ENCODE measurements at regions not wholly inside any gene's neighbourhood (a gene's known extent, or its start where the extent isn't known, plus 50 kb on each side); places are given as distances from the start of the nearest gene placed in this dataset.

DNA sequence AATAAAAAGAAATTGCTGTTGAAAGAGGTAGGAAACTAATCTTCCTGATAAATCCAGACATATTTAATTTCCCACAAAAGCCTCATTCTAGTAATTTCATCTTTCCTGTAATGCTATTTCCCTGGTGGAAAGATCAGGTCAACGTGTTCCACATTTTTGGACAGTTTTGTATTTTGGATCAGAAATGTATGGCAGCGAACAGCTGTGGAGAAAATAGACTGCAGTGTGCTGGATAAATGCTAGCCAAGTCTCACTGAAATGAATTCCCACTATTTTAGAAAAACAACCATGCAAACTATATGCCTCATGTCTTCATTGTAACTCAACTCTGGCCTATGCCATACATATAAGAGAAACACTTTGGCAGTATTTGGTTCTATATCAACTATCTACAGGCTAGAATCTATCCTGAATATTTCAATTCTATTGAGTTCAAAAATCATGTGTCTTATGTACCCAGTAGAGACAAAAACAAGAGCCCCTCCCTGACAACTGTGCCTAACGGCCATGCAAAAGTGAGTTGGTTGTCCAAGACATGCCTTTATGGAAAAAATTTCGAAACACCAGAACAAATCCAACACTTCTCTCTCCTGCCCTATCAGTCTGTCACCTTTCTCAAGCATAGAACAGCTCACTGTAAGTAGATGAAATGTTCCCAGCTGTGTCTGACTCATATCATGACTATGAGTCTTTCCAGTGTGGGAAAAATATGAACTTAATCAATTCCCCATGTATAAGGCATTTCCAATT is 191.3 kb upstream of the NREP start:
- no peaks in the 10 kb centered on the region for H3K9me3 ChIP-seq (ENCODE audit: low read length)
- no TSS peak for BruUV-seq (replicated peaks)
- no peak for DNase-seq (ENCODE audit: low spot score)
- no peaks in the 10 kb centered on the region for H3K9me2 ChIP-seq (ENCODE audit: insufficient read depth, low read length)
- no peak overlapping the region for H3K27ac ChIP-seq (ENCODE audit: low read depth, low read length, poor library complexity, severe bottlenecking)
- H2AFZ ChIP-seq (ENCODE audit: low read length) = no peak overlapping the region
- no peaks in the 10 kb centered on the region for H3K36me3 ChIP-seq (ENCODE audit: insufficient read depth, low read length)
- ChIA-PET POLR2A (no interaction called here), CTCF (ENCODE audit: unreplicated experiment) (no interaction called here)
- H4K20me1 ChIP-seq (ENCODE audit: insufficient read depth, low read length) = no peaks in the 10 kb centered on the region
- H3K79me2 ChIP-seq (ENCODE audit: insufficient read depth, low read depth, low read length) = no peaks in the 10 kb centered on the region
- no peak overlapping the region for H3K4me2 ChIP-seq (ENCODE audit: low read length)
- TF ChIP-seq, protein P1, sequence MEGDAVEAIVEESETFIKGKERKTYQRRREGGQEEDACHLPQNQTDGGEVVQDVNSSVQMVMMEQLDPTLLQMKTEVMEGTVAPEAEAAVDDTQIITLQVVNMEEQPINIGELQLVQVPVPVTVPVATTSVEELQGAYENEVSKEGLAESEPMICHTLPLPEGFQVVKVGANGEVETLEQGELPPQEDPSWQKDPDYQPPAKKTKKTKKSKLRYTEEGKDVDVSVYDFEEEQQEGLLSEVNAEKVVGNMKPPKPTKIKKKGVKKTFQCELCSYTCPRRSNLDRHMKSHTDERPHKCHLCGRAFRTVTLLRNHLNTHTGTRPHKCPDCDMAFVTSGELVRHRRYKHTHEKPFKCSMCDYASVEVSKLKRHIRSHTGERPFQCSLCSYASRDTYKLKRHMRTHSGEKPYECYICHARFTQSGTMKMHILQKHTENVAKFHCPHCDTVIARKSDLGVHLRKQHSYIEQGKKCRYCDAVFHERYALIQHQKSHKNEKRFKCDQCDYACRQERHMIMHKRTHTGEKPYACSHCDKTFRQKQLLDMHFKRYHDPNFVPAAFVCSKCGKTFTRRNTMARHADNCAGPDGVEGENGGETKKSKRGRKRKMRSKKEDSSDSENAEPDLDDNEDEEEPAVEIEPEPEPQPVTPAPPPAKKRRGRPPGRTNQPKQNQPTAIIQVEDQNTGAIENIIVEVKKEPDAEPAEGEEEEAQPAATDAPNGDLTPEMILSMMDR (conservative IDR thresholded peaks at IDR 0.05; ENCODE audit: low read length) = no peak
- TF ChIP-seq EZH2phosphoT487 (IDR thresholded peaks at IDR 0.05; ENCODE audit: borderline replicate concordance, low read depth, low read length) = no peak
- H3K4me3 ChIP-seq (ENCODE audit: low read depth, low read length, poor library complexity, severe bottlenecking) = no peak overlapping the region
- intact Hi-C loops (cut with micrococcal nuclease; ENCODE audit: unreplicated experiment) = no loop called here
- no peaks in the 10 kb centered on the region for H3K4me1 ChIP-seq (ENCODE audit: insufficient read depth, low read length, poor library complexity, severe bottlenecking)

DNA sequence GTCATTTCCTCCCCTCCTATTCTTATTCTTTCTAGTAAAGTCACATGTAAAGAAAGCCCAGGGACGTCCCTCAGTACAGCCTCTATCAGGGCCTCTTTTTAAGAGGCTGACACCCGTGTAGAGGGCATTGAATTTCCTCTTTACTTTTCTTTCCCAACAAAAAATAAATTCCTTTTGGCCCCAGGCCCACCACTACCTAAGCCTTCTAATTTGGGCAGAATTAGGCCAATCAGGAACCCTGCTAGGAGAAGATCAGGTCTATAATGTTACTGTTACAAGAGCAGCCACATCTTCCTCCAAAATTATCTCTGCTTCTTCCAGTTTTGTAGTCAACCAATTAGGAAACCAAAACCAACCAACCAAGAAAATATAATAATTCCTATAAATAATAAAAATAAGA is 189.6 kb upstream of the NREP start:
- POLR2A ChIA-PET = no interaction called here
- Histone ChIP-seq H3K36me3 (ENCODE audit: insufficient read depth, low read length) (no peaks in the 10 kb centered on the region), H3K4me3 (ENCODE audit: low read depth, low read length, poor library complexity, severe bottlenecking) (no peak overlapping the region), H3K27ac (ENCODE audit: low read depth, low read length, poor library complexity, severe bottlenecking) (no peak overlapping the region), H3K9me3 (ENCODE audit: low read length) (no peaks in the 10 kb centered on the region), H3K79me2 (ENCODE audit: insufficient read depth, low read depth, low read length) (no peaks in the 10 kb centered on the region), H3K9me2 (ENCODE audit: insufficient read depth, low read length) (no peaks in the 10 kb centered on the region), H3K4me2 (ENCODE audit: low read length) (no peak overlapping the region), H2AFZ (ENCODE audit: low read length) (no peak overlapping the region), H3K4me1 (ENCODE audit: insufficient read depth, low read length, poor library complexity, severe bottlenecking) (no peaks in the 10 kb centered on the region), H4K20me1 (ENCODE audit: insufficient read depth, low read length) (no peaks in the 10 kb centered on the region)
- intact Hi-C loops (cut with micrococcal nuclease; ENCODE audit: unreplicated experiment) = no loop called here
- CTCF ChIA-PET (ENCODE audit: unreplicated experiment) = no interaction called here
- no peak for DNase-seq (ENCODE audit: low spot score)
- TF ChIP-seq EZH2phosphoT487 (IDR thresholded peaks at IDR 0.05; ENCODE audit: borderline replicate concordance, low read depth, low read length) = no peak
- TF ChIP-seq, protein P1 (conservative IDR thresholded peaks at IDR 0.05; ENCODE audit: low read length) = no peak
- BruUV-seq (replicated peaks) = no TSS peak

DNA sequence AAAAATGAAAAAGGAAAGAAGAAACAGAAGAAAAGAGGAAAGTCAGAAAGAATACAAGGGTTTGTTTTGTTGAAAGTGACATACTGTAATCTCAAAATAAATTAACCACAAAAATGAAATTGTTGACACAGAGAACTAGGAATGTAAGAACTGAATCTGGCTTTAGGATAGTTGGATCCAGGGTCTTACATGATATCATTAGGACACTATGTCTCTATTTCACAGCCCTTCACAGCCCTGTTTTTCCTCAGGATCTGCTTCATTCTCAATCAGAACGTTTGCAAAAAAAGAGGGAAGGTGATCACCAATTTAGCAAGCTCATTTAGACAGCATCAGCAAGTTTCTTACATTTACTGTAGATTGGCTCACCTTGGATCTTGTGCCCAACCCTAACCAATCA is 188.5 kb upstream of the NREP start:
- POLR2A ChIA-PET = interaction anchor here (0.6 kb wide), 1 partner anchor 12 kb away, joined by 4 read pairs; no protein-coding TSS in a partner anchor
- Histone ChIP-seq H3K4me2 (ENCODE audit: low read length) (no peak overlapping the region), H3K4me3 (ENCODE audit: low read depth, low read length, poor library complexity, severe bottlenecking) (no peak overlapping the region), H3K27ac (ENCODE audit: low read depth, low read length, poor library complexity, severe bottlenecking) (no peak overlapping the region), H3K79me2 (ENCODE audit: insufficient read depth, low read depth, low read length) (no peaks in the 10 kb centered on the region), H3K9me2 (ENCODE audit: insufficient read depth, low read length) (no peaks in the 10 kb centered on the region), H3K9me3 (ENCODE audit: low read length) (no peaks in the 10 kb centered on the region), H2AFZ (ENCODE audit: low read length) (no peak overlapping the region), H3K36me3 (ENCODE audit: insufficient read depth, low read length) (no peaks in the 10 kb centered on the region), H4K20me1 (ENCODE audit: insufficient read depth, low read length) (no peaks in the 10 kb centered on the region), H3K4me1 (ENCODE audit: insufficient read depth, low read length, poor library complexity, severe bottlenecking) (no peaks in the 10 kb centered on the region)
- intact Hi-C loops (cut with micrococcal nuclease; ENCODE audit: unreplicated experiment) = no loop called here
- TF ChIP-seq EZH2phosphoT487 (IDR thresholded peaks at IDR 0.05; ENCODE audit: borderline replicate concordance, low read depth, low read length) = no peak
- TF ChIP-seq, protein P1 (conservative IDR thresholded peaks at IDR 0.05; ENCODE audit: low read length) = no peak
- no TSS peak for BruUV-seq (replicated peaks)
- CTCF ChIA-PET (ENCODE audit: unreplicated experiment) = interaction anchor here (0.5 kb wide), 1 partner anchor 72 kb away, joined by 3 read pairs; no protein-coding TSS in a partner anchor
- DNase-seq (ENCODE audit: low spot score) = no peak
